Activated CD4-positive, alpha-beta T cell treated with anti-CD3 and anti-CD28 coated beads, Interleukin-2, amount 50 U/mL, for 48 hours (primary cell): ENCODE measurements at regions not wholly inside any gene's neighbourhood (a gene's known extent, or its start where the extent isn't known, plus 50 kb on each side); places are given as distances from the start of the nearest gene placed in this dataset.

Experiments
- DNase-seq, 2 experiments: peaks; one replicate each; pipeline ENCODE4 v3.0.0-alpha.2; 2020

GRCh38 chr13:44101347-44102083 lies 221.8 kb downstream of the LACC1 start:
- no peak for DNase-seq

GRCh38 chr13:44103429-44104196 lies 223.9 kb downstream of the LACC1 start:
- no peak for DNase-seq

DNA sequence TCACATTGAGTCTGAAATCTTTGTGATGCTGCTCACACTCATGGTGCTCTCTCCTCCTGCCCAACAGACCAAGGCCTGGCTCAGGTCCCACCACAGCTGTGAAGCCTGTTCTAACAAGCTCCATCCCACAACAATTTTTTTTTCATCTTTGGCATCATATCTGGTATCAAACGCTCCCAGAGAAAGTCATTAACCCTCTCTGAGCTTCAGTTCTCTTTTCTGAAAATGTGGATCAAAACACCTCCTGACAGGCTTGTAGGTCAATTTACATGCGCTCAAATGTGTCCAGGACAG lies 224.4 kb downstream of the LACC1 start:
- DNase-seq, result no peak

DNA sequence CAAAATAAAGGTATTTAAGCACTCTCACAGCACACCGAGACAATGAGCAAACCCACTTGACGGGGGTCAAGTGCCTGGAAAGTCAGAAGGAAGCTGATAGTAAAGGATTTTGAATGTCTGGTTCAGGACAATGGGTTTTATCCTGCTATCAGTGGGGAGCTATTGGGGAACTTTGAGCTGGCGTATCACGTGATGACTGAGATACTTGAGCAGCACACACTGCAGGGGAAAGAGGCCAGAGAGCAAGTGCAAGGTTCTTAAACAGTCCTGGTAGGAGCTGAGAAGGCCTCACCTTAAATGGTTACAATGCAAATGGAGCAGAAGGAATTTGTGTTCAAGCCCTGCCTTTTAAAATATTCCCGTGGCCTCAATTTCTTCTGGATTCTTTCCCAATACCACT lies 225.3 kb downstream of the LACC1 start:
- no peak for DNase-seq

DNA sequence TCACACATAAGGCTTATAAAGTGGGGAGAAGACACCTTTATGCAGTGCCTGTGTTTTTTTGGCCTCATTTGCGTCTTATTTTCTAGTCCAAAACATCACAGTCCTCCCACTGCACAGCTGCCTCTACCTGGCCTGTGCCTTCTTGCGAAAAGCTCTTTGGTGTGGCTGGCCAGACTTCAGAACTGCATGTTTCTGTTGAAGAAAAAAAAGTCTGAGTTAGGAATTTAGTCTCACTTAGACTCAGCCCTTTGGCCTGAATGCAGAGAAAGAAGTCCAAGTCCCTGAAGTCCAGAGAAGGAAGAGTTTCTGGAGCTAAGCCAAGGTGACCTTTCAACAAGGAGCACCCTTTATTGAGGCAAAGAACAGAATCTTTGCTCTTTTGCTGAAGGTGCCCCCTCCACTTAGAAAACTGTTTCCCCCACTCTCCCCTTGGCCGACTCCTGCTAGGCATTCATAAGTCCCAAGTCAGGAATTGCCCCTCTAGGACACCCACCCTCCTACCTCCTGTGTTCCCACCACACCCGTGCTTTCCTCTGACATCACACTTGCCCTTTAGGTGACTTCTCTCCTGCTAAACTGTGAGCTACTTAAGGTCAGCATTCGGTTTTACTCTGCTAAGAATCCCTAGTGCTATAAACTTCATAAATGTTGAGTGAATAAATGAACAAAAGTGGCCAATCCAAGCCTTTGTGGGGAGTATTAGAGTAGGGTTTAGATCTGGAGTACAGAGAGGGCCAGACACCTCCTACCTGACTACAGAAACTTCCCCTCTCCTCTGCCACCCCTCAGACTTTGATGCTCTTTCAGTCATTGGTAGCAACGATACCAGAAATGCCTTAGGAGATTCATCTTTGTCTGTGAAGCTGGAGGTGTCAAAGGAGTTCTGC lies 226.8 kb downstream of the LACC1 start:
- DNase-seq, result no peak

DNA sequence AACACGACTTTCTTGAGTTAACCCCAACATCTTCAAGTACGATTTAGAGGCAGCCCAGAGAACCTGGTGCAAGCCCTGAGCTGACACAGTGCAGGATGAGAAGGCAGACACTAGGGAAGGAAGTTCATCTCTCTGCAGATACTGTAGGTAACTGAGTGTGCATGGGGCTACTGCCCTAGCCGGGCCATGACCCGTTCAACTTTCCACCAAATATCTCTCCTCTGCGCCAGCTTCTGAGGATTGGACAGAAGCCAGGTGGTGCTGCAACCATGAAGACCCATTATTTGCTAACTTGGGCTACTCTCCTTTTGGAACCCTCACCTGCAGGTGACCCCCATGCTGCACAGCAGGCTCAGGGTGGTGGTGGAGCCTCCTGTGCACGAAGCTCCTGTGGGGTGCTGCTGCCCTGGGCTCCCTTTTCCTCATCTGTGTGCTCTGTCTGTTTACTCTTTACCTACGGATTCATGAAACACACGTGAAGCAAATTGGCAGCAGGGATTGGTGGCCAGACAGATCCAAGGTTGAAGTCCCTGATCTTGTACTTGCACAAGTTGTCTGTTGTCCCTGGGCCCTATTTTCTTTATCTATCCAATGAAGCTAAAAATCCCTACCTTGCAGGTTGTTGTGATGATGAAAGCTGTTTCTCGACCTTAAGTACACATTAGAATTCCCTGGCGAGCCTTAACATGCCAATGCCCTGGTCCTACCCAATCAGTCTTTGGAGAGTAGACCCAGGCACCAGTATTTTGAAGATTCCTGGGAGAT lies 227.8 kb downstream of the LACC1 start:
- no peak for DNase-seq

DNA sequence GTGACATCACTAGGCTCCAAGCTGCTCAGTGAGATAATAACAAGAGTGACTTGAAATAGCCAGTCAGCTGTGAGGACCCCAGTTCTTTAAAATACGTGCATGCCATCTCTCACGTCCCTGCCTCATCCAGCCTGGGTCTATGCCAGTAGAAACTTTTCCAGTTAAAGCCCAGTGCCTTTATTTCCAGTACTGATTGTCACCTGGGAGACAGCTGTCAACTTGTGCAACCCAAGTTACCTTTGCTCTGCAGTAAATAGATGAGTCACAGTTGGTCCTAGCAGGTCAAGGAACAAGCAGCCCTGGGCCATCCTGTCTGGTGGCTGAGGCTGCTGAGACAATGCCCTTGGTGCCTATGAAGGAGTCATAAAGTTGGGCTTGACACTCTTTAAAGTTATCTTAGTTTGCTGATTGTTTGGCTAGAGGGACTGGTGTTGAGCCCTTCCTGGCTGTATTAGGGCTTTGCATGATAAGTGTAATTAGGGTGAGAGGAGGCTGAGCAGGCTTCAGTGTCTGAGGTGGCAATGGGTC lies 228.7 kb downstream of the LACC1 start:
- DNase-seq, result no peak

DNA sequence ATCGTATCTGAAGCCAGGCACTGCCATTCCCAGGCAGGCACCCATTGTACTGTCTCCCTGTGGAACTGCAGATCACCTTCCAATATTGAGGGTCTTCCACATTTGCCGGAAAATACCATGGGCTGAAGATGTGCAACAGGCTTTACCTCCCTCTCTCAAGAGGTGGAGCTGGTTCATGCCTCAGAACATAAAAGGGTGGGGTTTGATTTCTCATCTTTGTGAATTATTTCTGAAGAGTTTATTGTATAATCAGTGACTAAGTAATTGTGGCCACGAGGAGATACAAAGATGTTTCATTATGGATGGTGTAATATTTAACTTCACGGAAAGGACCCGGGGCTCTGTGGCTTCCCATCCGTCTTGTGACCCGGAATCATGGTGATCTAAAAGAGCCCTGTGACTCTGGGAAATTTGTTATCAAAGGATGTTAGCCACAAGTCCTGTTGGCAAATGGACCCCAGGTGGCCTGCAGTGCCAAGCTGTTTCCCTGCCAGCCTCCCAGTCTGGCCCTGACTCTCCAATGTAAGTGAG lies 230.5 kb downstream of the LACC1 start:
- DNase-seq, result no peak

GRCh38 chr13:44111701-44112100 lies 232.0 kb downstream of the LACC1 start:
- DNase-seq, result no peak

GRCh38 chr13:44112700-44113329 lies 233.1 kb downstream of the LACC1 start:
- DNase-seq, result no peak

- no peak for DNase-seq
Measured at GRCh38 chr13:44116562-44117332, 237.0 kb downstream of the LACC1 start.

DNA sequence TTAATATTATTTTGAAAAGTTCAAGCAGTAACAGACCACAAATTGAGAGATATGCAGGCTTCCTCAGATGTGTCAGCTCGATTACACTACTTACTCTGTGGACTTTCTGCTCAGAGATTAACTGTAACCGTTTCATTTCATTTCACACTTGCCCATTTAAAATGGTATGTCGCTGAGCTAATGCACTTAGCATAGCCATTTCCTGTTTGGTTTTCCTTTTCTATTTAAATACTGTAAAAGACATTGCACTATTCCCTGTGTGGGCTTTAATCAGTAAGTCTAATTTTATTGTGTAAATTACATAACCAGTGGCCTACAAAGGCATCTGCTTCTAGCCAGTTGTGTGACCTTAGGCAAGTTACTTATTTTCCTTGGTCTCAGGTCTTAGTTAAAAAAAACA lies 237.6 kb downstream of the LACC1 start:
- no peak for DNase-seq

DNA sequence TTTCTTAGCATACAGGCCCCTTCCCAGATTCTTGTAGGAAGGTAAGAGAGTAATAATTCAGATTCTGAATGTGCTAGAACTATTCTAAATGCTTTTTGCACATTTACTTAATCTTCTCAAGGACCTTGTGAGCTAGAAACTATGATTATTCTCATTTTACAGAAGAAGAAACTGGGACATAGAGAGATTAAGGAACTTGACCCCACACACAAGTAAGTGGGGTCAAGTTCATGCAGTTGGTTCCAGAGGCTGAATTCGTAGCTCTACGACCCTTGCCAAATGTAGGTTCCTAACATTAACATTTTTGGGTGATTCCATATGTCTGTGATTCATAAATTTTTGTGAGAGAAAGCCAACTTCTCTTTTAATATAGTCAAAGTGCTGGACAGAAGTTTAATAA lies 238.1 kb downstream of the LACC1 start:
- no peak for DNase-seq

- DNase-seq, result no peak
Measured at GRCh38 chr13:44118881-44119280, 239.2 kb downstream of the LACC1 start.

DNA sequence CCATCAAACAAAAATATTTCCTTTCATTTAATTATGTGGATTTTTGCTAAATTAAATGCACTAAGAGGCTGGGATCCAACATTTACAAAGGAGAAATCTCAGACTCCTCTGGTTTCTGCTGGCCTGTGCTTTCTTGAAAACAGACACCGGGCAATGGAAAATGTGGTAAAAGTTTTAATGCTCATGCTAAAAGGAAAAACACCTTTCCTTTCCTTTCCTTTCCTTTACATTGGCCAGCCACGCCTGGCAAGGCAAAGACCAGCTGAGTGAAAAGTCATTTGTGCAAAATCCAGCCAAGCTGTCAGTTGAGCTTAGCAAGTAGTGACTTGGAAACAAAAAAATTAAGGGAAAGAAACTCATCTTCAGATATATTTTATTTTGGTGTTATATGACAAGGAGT lies 240.3 kb downstream of the LACC1 start:
- DNase-seq, result no peak

DNA sequence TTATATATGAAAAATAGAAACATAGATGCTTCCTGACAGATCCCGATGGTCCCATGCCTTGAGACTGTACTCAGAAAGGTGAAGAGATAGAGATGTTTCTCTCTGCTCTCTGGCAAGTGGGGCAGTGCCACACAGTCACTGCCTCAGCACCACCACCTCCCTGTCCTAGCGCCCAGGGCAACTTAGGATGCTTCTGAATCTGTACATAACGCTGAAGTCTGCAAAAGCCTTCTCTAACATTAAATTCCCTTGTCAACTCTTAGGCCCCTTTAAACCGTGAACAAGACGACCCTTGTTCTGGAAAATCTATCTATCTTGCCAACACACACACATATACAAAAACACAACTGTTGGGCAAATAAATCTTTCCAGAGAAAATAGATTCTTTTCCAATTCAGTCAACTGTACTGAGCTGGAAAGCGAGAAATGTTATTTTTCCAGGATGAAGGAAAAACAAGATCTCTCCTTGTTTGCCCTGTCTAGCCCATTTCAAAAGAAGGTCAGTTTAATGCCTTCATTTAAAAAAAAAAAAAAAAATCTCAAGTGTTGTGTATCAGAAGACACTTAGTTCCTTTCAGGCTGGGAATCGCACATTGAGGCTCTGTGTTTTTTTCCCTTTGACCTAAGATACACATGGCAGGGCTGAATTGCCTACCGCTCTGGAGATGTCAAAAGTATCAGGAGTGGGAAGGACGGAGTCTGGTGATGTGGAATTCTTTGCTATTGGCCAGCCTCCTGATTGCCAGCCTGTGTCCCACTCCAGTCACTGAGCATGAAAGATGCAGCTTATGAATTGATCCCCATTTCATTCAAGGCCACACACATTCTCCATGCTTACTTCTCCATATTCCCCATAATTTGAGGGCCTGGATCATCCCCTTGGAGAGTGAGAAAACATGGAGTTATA lies 241.4 kb downstream of the LACC1 start:
- no peak for DNase-seq

DNA sequence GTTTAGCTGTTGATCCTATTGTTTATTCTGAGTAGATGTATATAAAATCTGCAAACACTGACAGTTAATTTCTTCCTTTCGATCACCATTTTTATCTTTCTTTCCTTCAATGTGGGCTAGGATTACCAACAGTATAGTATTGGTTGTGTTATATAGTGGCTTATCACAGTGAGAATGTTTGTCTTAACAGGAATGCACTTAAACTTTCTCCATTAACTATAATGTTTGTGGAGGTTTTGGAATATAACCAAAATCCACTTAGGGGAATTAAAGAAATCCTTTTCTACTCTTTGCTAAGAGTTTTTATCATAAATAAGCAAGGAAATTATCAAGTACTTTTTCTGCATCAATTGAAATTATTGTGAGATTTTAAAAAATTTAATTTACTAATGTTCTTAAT lies 244.6 kb downstream of the LACC1 start:
- DNase-seq, result no peak

DNA sequence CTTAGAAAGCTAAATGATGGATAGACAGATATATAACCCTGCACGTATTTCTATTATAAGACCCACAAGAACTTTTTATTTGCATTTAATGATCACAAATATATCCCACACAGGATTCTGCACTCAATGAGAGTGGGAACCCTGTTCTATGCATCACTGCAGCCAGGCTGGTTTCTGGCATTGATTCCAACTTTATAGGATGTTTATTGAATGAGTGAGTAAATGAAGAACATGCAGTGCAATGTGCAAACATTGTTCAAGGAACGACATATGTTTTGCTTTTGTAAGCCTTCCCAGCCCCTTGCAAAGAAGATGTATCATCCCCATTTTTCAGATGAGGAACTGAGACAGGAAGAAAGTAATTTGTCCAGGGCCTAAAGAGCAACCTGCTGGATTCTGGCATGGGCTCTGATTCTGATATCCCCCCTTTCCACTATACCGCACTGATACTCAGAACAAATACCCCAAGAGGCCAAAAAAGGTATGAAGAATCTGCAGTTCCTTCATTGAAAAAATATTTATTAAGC lies 246.3 kb downstream of the LACC1 start:
- DNase-seq, result no peak

DNA sequence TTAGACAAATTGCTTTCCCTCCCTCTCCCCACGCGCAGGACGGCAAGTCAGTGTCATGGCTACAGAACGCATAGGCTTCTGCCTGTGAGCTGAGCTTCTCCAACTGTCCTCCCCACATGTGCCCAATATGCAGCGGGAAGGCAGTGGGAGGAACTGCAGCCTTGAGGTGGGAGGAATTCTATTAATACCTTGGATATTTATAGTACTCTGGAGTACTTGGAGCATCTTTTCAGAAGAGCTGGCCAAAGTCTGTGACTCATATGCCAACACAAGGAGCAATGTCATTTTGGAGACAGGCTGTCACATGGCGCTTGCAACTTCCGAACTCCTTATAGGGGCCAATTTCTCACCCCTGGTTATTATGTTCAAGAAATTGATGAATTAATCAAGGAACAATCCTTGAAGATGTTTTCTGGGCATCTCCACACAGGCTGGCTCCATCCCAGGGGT lies 245.0 kb upstream of the SERP2 start:
- no peak for DNase-seq

DNA sequence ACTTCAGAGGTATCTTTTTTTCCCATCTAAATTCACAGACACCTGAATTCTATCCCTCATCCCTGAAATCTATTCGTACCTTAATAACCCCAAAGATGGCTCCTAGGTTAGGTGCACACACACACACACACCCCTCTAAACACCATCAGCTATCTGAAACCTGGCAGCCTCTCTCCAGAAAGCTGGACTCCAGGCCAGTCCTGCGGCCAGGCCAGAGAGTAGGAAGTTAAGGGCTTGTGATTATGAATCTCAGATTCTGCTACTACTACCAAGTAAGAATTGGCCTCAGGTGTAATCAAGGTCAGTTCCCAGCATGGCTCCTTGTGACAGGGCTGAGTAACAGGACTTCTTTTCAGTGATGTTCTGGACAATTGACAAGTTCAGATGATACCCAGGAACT lies 244.2 kb upstream of the SERP2 start:
- DNase-seq, result no peak
